ENCODE measurements at regions not wholly inside any gene's neighbourhood (a gene's known extent, or its start where the extent isn't known, plus 50 kb on each side); places are given as distances from the start of the nearest gene placed in this dataset.

DNA sequence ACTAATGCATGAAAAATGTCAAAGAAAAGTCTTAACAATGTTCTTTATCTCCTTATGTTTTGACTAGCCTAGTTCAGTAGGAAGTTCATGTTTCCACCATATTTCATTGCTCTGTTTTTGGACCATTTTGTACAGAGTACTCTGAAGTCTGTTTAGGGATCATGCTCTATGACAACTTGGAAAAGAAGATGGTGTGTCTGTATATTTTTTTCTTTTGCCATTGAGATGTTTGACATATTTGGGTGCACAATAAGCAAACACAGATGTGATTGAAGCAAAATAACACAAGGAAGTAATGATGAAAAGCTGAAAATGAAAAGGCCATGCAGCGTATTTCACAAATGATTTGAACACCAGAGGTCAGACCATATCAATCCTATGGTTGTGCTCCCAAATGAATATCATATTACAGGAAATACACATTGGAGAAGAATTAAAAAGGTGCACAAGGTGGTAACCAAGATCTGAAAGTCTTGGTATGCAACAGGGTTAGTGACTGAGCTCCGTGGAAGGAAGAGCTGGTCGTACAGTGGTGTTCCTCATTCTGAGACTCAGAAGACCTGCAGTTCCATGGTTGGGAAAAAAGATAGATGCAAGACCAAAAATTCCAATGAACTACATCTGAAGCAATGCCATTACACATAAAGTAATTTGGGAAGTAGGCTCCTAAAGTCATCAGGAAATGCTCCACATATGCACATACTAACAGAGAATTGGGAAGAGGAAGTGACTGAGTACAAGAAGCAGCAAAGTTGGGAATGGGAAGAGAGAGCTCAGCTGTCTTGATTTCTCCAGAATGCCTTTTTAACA is 463.5 kb downstream of the LMO4 start:
- DNase-seq (ENCODE audit: low read depth) = no peak
- TF ChIP-seq, protein P1, sequence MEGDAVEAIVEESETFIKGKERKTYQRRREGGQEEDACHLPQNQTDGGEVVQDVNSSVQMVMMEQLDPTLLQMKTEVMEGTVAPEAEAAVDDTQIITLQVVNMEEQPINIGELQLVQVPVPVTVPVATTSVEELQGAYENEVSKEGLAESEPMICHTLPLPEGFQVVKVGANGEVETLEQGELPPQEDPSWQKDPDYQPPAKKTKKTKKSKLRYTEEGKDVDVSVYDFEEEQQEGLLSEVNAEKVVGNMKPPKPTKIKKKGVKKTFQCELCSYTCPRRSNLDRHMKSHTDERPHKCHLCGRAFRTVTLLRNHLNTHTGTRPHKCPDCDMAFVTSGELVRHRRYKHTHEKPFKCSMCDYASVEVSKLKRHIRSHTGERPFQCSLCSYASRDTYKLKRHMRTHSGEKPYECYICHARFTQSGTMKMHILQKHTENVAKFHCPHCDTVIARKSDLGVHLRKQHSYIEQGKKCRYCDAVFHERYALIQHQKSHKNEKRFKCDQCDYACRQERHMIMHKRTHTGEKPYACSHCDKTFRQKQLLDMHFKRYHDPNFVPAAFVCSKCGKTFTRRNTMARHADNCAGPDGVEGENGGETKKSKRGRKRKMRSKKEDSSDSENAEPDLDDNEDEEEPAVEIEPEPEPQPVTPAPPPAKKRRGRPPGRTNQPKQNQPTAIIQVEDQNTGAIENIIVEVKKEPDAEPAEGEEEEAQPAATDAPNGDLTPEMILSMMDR (conservative IDR thresholded peaks at IDR 0.05; ENCODE audit: control insufficient read depth, insufficient read depth, low read depth, low read length) = no peak
- H3K4me3 ChIP-seq (ENCODE audit: control insufficient read depth, low read depth, low read length) = no peak overlapping the region

- peak; percentile 75 for DNase-seq (ENCODE audit: low read depth)
- TF ChIP-seq, protein P1 (conservative IDR thresholded peaks at IDR 0.05; ENCODE audit: control insufficient read depth, insufficient read depth, low read depth, low read length) = no peak
- no peak overlapping the region for H3K4me3 ChIP-seq (ENCODE audit: control insufficient read depth, low read depth, low read length)
Measured at GRCh38 chr1:87794788-87795614, 466.3 kb downstream of the LMO4 start.

DNA sequence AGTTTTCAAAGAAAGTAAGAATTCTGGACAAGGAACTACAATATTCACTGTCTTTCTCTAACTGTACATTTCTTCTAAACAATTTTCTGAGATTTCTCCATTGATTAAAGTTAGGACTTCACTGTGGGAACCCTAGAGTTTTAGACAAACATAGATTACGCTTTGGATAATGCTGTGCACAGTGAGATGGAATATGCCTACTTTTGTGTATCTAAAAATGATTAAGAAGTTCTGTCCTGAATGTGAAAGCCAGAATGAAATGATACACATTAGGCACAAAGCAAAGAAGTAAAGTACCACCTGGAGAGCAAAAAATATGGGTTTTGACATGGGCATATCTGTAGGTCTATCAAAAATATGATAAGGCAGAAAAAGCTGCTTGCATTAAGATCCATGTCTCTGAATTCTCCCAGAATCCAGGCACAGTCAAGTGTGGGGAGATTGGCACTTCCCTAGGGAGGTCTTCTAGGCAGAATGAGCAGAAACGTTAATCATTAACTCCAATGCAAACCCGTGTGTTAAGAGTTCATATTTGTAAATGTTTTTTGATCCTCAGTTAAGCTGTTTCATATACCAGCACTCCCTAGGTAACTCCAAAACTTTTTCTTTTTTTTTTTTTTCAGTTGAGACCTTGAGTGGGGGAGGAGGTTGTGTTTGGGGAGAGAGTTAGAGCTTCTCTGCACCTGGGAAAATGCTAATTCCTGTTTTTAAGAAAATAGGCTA is 467.1 kb downstream of the LMO4 start:
- no peak for DNase-seq (ENCODE audit: low read depth)
- no peak overlapping the region for H3K4me3 ChIP-seq (ENCODE audit: control insufficient read depth, low read depth, low read length)
- TF ChIP-seq, protein P1 (conservative IDR thresholded peaks at IDR 0.05; ENCODE audit: control insufficient read depth, insufficient read depth, low read depth, low read length) = no peak

DNA sequence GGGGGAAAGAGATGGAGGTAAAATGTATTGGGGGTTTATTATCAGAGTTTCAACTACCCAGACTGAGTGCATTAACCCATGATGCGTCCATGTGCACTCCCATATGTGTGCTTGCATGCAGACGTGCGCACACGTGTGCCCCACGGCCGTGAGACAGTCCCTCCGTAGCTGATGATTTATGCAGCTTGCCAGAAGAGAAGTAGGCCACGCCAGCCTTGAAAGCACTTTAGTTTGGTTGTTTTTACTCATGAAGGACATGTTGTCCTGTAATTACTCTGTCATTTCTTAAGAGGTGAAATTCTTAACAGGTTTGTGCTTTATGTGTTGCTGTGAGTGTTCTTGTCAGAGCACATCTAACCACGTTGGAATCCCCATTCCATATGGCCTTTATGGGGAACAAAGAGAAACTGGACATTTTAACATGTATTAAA is 467.8 kb downstream of the LMO4 start:
- TF ChIP-seq, protein P1 (conservative IDR thresholded peaks at IDR 0.05; ENCODE audit: control insufficient read depth, insufficient read depth, low read depth, low read length) = no peak
- DNase-seq (ENCODE audit: low read depth) = no peak

GRCh38 chr1:87799451-87799850 is 470.8 kb downstream of the LMO4 start:
- DNase-seq (ENCODE audit: low read depth) = no peak
- TF ChIP-seq, protein P1 (conservative IDR thresholded peaks at IDR 0.05; ENCODE audit: control insufficient read depth, insufficient read depth, low read depth, low read length) = no peak

More for the DNA sequence above, 467.8 kb downstream of the LMO4 start:
- no peak overlapping the region for H3K4me3 ChIP-seq (ENCODE audit: control insufficient read depth, low read depth, low read length)

GRCh38 chr1:87800006-87800405 is 471.3 kb downstream of the LMO4 start:
- TF ChIP-seq, protein P1 (conservative IDR thresholded peaks at IDR 0.05; ENCODE audit: control insufficient read depth, insufficient read depth, low read depth, low read length) = no peak
- no peak for DNase-seq (ENCODE audit: low read depth)
- no peak overlapping the region for H3K4me3 ChIP-seq (ENCODE audit: control insufficient read depth, low read depth, low read length)

More at GRCh38 chr1:87799451-87799850, 470.8 kb downstream of the LMO4 start:
- no peak overlapping the region for H3K4me3 ChIP-seq (ENCODE audit: control insufficient read depth, low read depth, low read length)

Measured in fibroblast of mammary gland (primary cell).